GM23338 (cell line): ENCODE measurements at regions not wholly inside any gene's neighbourhood (a gene's known extent, or its start where the extent isn't known, plus 50 kb on each side); places are given as distances from the start of the nearest gene placed in this dataset.

Experiments
- ATAC-seq: fragments of 200-7000 bp; cut with Tn5 transposase; 3 replicates; pipeline ENCODE4 v1.9.1; 2020
- DNase-seq: peaks from one replicate; pipeline ENCODE4 v3.0.0-alpha.2; 2015; ENCODE audit warnings: low spot score
- H2AFZ ChIP-seq: fragments of 200-600 bp; sonication (generic); 2 replicates; pipeline ENCODE4 v1.8.0; 2016; ENCODE audit warnings: antibody characterized with exemption, mild to moderate bottlenecking, moderate library complexity
- H3F3A ChIP-seq: fragments of 200-600 bp; sonication (generic); replicated peaks from 2 replicates; pipeline ENCODE4 v1.8.0; 2017; ENCODE audit warnings: antibody characterized with exemption, mixed run types, low read depth
- H3K27ac ChIP-seq: fragments of 200-600 bp; sonication (generic); 2 replicates; pipeline ENCODE4 v1.6.1; 2016; ENCODE audit warnings: low read depth
- H3K27me3 ChIP-seq: fragments of 200-600 bp; sonication (generic); 2 replicates; pipeline ENCODE4 v1.8.0; 2016; ENCODE audit warnings: mild to moderate bottlenecking, mixed run types, moderate library complexity; ENCODE audit not compliant: insufficient read depth
- H3K36me3 ChIP-seq: fragments of 200-600 bp; sonication (generic); 2 replicates; pipeline ENCODE4 v1.8.0; 2016; ENCODE audit warnings: mild to moderate bottlenecking; ENCODE audit not compliant: insufficient read depth
- H3K4me1 ChIP-seq: fragments of 200-600 bp; sonication (generic); 2 replicates; pipeline ENCODE4 v1.8.0; 2016; ENCODE audit warnings: mild to moderate bottlenecking, moderate library complexity; ENCODE audit not compliant: insufficient read depth
- H3K4me2 ChIP-seq: fragments of 200-600 bp; sonication (generic); 2 replicates; pipeline ENCODE4 v1.7.1; 2017; ENCODE audit warnings: mixed run types
- H3K4me3 ChIP-seq: fragments of 200-600 bp; sonication (generic); 2 replicates; pipeline ENCODE4 v1.6.1; 2016; ENCODE audit warnings: mixed run types
- H3K79me2 ChIP-seq: fragments of 200-600 bp; sonication (generic); replicated peaks from 2 replicates; pipeline ENCODE4 v1.8.0; 2017; ENCODE audit warnings: mild to moderate bottlenecking; ENCODE audit not compliant: insufficient read depth
- H3K9me2 ChIP-seq: fragments of 200-600 bp; sonication (generic); 2 replicates; pipeline ENCODE4 v1.8.0; 2017; ENCODE audit not compliant: insufficient read depth
- H4K20me1 ChIP-seq: fragments of 200-600 bp; sonication (generic); replicated peaks from 2 replicates; pipeline ENCODE4 v1.8.0; 2017; ENCODE audit warnings: mild to moderate bottlenecking; ENCODE audit not compliant: insufficient read depth
- H3K27ac Mint-ChIP-seq: 2 replicates; pipeline ENCODE4 v1.8.0; 2020; ENCODE audit warnings: inconsistent platforms, mild to moderate bottlenecking, moderate library complexity, mixed read lengths
- H3K27me3 Mint-ChIP-seq: 3 replicates; pipeline ENCODE4 v1.8.0; 2022; ENCODE audit warnings: low read depth, mild to moderate bottlenecking, moderate library complexity, mixed read lengths, inconsistent platforms; ENCODE audit not compliant: insufficient read depth, poor library complexity
- H3K36me3 Mint-ChIP-seq: 3 replicates; pipeline ENCODE4 v1.8.0; 2021; ENCODE audit warnings: low read depth, mild to moderate bottlenecking, inconsistent platforms, moderate library complexity, mixed read lengths
- H3K4me1 Mint-ChIP-seq: 3 replicates; pipeline ENCODE4 v1.8.0; 2020; ENCODE audit warnings: mild to moderate bottlenecking, inconsistent platforms, mixed read lengths
- H3K4me3 Mint-ChIP-seq: 3 replicates; pipeline ENCODE4 v1.8.0; 2021; ENCODE audit warnings: moderate library complexity, mild to moderate bottlenecking, inconsistent platforms, mixed read lengths
- H3K9me3 Mint-ChIP-seq: 3 replicates; pipeline ENCODE4 v1.8.0; 2020; ENCODE audit warnings: moderate library complexity, mild to moderate bottlenecking, inconsistent platforms, mixed read lengths
- CREB1 ChIP-seq: fragments of 250-450 bp; sonication (Bioruptor Pico); IDR thresholded peaks from 2 replicates; pipeline ENCODE4 v1.5.0; 2020; ENCODE audit warnings: low read depth, mild to moderate bottlenecking, moderate library complexity
- CTCF ChIP-seq, 2 experiments: fragments of 200-600 bp in 1 of 2; sonication (generic) in 1 of 2; conservative IDR thresholded peaks; 2 replicates each; pipeline versions ENCODE4 v1.5.1 to v1.6.1; 2016 to 2017; ENCODE audit warnings: antibody characterized with exemption in 2 of 2, low read depth in 2 of 2, mild to moderate bottlenecking in 2 of 2, moderate library complexity in 1 of 2
- JUNB ChIP-seq: IDR thresholded peaks from one replicate; pipeline ENCODE4 v1.6.1; 2016; ENCODE audit warnings: antibody characterized with exemption; ENCODE audit not compliant: unreplicated experiment
- NANOG ChIP-seq: IDR thresholded peaks from 2 replicates; pipeline ENCODE4 v1.6.1; 2016; ENCODE audit warnings: antibody characterized with exemption, borderline replicate concordance
- POLR2AphosphoS5 ChIP-seq: IDR thresholded peaks from 2 replicates; pipeline ENCODE4 v1.6.1; 2016; ENCODE audit warnings: antibody characterized with exemption, low read depth
- STAT1 ChIP-seq: IDR thresholded peaks from one replicate; pipeline ENCODE4 v1.6.1; 2016; ENCODE audit warnings: antibody characterized with exemption; ENCODE audit not compliant: unreplicated experiment
- ZNF331 ChIP-seq: fragments of 250-450 bp; sonication (Bioruptor Pico); IDR thresholded peaks from 2 replicates; pipeline ENCODE4 v1.5.0; 2020; ENCODE audit warnings: low read depth, mild to moderate bottlenecking, moderate library complexity
- TF ChIP-seq, protein P1 (sequence below): fragments of 250-450 bp; sonication (Bioruptor Pico); IDR thresholded peaks from 2 replicates; pipeline ENCODE4 v1.5.0; 2020; ENCODE audit warnings: mild to moderate bottlenecking, moderate library complexity

DNA sequence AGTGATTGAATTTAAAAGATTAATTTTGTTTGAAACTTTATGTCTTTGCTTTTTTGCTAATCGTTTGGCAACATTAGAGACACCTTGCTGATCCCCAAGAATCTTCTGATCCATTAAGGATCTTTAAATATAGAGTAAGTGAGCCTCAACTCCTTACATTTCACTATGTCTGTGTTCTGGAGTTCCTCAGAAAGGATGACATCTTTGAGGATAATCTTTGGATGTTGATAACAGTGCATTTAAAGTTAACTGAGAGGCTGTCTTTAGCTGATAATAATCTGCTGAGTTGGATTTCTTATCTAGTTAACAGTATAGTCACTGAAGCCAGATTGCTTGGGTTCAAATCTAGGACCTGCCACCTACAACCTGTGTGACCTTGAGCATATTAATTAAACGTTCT, 221.6 kb upstream of the EMCN start (continued):
- no peak for TF ChIP-seq POLR2AphosphoS5
- TF ChIP-seq, protein P1, sequence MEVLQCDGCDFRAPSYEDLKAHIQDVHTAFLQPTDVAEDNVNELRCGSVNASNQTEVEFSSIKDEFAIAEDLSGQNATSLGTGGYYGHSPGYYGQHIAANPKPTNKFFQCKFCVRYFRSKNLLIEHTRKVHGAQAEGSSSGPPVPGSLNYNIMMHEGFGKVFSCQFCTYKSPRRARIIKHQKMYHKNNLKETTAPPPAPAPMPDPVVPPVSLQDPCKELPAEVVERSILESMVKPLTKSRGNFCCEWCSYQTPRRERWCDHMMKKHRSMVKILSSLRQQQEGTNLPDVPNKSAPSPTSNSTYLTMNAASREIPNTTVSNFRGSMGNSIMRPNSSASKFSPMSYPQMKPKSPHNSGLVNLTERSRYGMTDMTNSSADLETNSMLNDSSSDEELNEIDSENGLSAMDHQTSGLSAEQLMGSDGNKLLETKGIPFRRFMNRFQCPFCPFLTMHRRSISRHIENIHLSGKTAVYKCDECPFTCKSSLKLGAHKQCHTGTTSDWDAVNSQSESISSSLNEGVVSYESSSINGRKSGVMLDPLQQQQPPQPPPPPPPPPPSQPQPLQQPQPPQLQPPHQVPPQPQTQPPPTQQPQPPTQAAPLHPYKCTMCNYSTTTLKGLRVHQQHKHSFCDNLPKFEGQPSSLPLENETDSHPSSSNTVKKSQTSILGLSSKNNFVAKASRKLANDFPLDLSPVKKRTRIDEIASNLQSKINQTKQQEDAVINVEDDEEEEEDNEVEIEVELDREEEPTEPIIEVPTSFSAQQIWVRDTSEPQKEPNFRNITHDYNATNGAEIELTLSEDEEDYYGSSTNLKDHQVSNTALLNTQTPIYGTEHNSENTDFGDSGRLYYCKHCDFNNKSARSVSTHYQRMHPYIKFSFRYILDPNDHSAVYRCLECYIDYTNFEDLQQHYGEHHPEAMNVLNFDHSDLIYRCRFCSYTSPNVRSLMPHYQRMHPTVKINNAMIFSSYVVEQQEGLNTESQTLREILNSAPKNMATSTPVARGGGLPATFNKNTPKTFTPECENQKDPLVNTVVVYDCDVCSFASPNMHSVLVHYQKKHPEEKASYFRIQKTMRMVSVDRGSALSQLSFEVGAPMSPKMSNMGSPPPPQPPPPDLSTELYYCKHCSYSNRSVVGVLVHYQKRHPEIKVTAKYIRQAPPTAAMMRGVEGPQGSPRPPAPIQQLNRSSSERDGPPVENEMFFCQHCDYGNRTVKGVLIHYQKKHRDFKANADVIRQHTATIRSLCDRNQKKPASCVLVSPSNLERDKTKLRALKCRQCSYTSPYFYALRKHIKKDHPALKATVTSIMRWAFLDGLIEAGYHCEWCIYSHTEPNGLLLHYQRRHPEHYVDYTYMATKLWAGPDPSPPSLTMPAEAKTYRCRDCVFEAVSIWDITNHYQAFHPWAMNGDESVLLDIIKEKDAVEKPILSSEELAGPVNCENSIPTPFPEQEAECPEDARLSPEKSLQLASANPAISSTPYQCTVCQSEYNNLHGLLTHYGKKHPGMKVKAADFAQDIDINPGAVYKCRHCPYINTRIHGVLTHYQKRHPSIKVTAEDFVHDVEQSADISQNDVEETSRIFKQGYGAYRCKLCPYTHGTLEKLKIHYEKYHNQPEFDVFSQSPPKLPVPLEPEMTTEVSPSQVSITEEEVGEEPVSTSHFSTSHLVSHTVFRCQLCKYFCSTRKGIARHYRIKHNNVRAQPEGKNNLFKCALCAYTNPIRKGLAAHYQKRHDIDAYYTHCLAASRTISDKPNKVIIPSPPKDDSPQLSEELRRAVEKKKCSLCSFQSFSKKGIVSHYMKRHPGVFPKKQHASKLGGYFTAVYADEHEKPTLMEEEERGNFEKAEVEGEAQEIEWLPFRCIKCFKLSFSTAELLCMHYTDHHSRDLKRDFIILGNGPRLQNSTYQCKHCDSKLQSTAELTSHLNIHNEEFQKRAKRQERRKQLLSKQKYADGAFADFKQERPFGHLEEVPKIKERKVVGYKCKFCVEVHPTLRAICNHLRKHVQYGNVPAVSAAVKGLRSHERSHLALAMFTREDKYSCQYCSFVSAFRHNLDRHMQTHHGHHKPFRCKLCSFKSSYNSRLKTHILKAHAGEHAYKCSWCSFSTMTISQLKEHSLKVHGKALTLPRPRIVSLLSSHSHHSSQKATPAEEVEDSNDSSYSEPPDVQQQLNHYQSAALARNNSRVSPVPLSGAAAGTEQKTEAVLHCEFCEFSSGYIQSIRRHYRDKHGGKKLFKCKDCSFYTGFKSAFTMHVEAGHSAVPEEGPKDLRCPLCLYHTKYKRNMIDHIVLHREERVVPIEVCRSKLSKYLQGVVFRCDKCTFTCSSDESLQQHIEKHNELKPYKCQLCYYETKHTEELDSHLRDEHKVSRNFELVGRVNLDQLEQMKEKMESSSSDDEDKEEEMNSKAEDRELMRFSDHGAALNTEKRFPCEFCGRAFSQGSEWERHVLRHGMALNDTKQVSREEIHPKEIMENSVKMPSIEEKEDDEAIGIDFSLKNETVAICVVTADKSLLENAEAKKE (CRISPR knock-in tag) = no peak
- no peak for TF ChIP-seq CTCF (conservative IDR thresholded peaks at IDR 0.05; ENCODE audit: low read depth in 2 of 2)
- no peak for TF ChIP-seq JUNB

- no peaks in the 10 kb centered on the region for H3K27me3 Mint-ChIP-seq
Observed at GRCh38 chr4:100738196-100739165, 220.7 kb upstream of the EMCN start.

More at GRCh38 chr4:100738196-100739165, 220.7 kb upstream of the EMCN start:
- no peaks in the 10 kb centered on the region for H3F3A ChIP-seq
- peaks cover 10% of the 10 kb centered on the region for H3K9me3 Mint-ChIP-seq
- DNase-seq (no peak), ATAC-seq (no peak)
- no peak overlapping the region for H3K4me2 ChIP-seq
- H3K9me2 ChIP-seq = 0 out of 2 replicates have a peak, but pooled peaks cover 3% of the 10 kb centered on the region
- no peak overlapping the region for H3K27ac Mint-ChIP-seq
- TF ChIP-seq ZNF331 = no peak
- no peak for TF ChIP-seq NANOG
- no peak for TF ChIP-seq CTCF (conservative IDR thresholded peaks at IDR 0.05; ENCODE audit: low read depth in 2 of 2)
- TF ChIP-seq JUNB = no peak
- no peak for TF ChIP-seq CREB1 (CRISPR knock-in tag)
- no peak for TF ChIP-seq STAT1
- H3K36me3 ChIP-seq = no peaks in the 10 kb centered on the region
- H3K27me3 ChIP-seq = no peaks in the 10 kb centered on the region
- H3K4me1 ChIP-seq = no peaks in the 10 kb centered on the region
- no peaks in the 10 kb centered on the region for H3K79me2 ChIP-seq
- no peak overlapping the region for H3K4me3 ChIP-seq
- no peak overlapping the region for H3K27ac ChIP-seq
- H3K4me3 Mint-ChIP-seq = no peak overlapping the region
- no peaks in the 10 kb centered on the region for H3K36me3 Mint-ChIP-seq
- no peak overlapping the region for H2AFZ ChIP-seq
- no peaks in the 10 kb centered on the region for H4K20me1 ChIP-seq
- H3K4me1 Mint-ChIP-seq = no peaks in the 10 kb centered on the region
